CD4-positive, alpha-beta T cell treated with Interleukin-1 beta for 1 hour (primary cell): ENCODE measurements at regions not wholly inside any gene's neighbourhood (a gene's known extent, or its start where the extent isn't known, plus 50 kb on each side); places are given as distances from the start of the nearest gene placed in this dataset.

Experiments
- DNase-seq, 2 donors: peaks; one replicate each; pipeline ENCODE4 v3.0.0-alpha.2; 2020 to 2022

DNA sequence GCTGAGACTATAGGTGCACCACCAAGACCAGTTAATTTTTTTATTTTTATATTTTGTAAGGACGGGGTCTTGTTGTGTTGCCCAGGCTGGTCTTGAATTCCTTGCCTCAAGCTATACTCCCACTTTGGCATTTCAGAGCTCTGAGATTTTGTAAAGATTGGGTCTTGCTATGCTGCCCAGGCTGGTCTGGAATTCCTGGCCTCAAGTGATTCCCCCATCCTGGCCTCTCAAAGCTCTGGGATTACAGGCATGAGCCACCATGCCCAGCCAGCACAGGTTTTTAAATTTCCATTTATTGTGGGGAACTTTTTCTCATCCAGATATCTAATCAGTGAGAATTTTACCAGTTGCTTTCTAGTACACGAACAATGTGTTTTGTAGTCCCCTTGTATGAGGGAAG, 156.1 kb upstream of the VLDLR start:
- no peak for DNase-seq

DNA sequence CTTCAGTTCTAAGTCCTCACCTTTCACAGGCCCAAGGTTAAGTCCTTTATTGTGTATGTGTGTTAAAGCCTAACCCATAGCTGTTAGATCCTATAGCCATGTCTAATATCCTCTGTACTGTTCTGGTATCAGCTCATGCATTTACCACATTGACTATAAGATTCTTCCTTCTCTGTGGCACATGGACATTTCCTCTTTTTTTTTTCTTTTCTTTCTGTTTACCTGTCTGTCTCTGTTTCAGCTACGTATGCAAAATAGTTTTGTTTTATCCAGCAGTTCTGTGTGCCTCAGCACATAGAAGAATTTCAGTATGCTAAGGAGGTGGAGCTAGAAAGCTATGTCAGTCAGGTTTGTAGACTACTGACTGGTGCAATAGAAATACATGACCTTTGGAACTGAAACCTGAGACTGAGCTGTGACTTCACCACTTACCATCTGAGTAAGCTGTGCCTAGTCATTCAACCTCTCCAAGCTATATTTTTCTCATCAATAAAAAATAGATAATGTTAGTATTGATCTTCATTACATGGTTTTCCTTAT, 155.6 kb upstream of the VLDLR start:
- no peak for DNase-seq

DNA sequence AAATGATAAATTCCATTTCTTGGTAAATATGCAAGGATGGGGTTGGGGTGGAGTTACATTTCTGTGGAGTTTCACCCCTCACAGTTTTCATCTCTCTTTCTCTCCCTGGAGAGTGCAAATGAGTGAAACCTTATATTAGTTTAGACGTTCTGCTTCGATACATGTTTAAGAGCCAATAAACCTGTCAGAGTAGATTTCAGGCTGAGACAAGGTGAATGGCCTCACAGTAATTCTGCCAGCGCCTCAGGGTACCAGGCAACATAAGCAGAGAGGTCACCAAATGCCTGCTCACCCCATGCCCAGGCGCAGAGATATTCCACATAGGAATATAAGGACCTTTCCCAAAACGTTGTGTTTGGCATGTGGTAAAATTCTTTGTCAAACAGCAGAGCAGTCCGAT, 154.9 kb upstream of the VLDLR start:
- no peak for DNase-seq

DNA sequence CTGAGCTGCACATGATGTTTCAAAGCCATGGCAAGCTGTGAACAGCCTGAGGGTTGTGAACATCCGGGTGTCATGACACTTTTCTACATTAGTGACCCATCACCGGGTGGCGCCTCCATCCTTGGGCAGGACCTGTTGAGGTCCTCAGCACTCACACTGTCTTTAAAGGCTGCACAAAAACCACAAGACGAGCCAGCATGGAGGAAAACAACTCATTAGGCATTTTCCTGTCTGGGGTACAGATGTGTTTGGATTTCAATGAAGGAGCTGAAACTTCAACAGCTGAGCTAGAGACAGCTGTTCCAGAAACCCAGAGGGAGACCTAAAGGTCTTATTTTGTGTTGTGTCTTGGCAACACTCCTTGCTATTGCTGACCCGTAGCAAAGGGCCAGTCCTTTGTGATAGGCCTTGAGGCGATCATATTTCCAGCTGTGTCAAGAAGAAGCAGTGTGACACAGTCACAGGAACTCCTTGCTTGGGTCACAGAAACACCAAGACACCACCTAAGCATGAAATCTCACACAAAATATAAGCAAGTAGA, 151.8 kb upstream of the VLDLR start:
- DNase-seq, result no peak

DNA sequence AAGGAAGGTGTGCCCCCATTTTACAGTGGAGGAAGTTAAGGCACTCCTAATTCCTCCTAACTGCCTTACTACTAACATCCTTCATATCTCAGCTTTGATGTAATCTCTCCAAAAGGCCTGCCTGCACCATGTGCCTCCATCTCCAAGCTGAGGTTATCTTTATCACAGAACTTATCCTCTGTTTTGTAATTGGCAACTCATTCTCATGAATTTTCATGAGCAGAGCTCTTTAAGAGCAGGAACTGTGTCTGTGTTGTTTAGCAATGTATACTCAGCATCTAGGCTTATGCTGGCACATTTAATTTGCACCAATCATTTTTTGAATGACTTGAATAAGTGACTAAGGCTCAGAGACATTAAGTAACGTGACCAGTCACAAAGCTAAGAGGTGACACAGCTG, 147.9 kb upstream of the VLDLR start:
- DNase-seq, result no peak

DNA sequence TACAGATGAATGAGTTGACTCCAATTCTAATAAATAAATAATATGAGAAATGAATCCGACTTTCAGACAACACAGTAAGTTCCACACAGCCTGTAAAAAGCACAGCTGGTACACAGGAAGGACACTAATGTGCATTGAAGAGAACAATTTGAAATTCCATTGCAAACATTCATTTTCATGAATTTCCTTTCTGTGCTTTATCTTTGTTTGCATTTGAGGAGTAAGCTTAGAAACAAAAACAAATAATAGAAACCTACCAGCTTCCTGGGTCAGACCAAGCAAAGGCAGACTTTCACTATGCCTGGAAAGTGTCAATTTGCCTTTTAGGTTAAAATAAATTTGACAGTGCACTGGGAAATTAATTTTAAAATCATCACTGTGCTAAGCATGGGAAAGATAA, 143.8 kb upstream of the VLDLR start:
- no peak for DNase-seq

DNA sequence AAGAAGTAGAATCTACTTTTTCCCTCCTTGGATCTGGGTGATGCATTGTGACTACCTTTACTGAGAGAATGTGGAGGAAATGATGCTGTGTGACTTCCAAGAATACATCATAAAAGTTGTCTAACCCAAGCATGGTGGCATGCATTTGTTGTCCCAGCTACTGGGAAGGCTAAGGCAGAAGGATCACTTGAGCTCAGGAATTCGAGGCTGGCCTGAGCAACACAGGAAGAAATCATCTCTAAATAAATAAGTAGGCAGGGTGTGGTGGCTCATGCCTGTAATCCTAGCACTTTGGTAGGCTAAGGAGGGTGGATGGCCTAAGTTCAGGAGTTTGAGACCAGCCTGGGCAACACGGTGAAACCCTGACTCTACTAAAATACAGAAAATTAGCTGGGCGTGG, 143.2 kb upstream of the VLDLR start:
- no peak for DNase-seq

DNA sequence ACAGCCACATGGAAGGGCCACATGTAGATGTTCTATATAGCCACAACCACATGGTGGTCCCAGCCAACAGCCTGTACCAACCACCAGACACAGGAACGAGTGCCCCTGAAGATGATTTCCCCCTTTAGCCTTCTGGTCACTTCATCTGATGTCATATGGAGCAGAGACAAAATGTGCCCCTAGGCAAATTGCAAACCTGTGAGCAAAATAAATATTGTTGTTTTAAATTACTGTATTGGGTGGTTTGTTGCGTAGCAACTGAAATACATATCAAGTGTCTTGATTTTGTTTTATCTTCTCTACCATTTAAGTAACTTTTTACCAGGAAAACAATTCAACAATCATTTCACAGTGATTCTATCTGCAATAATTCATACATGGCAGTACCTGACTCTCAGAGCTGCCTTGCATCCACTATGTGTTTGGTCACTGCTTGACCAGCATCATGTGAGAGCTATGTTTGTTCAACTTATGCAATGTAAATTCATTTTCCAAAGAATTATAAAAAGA, 142.5 kb upstream of the VLDLR start:
- no peak for DNase-seq

DNA sequence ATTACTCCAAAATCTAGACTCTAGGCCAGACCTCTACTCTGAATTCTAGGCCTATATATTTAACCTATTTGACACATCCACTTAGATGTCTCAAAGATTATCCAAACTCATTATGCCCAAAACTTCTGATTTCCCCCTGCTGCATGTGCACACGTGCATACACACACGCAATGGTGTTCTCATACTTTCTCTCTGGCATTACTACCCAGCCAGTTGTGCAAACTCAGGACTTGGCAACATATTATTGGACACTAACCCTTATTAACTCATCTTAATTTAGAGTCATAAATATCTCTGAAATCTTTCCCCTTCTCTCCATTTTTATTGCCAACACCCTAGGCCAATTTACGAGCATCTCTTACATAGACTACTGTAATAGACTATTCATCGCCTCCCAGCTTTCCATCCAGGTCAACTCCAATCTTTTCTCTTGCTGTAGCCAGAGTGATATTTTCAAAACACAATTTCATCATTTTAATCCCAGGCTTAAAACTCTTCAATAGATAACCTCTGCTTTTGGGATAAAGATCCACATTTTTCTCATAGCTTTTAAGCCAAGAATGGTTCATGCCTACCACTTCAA, 141.2 kb upstream of the VLDLR start:
- DNase-seq, result no peak

DNA sequence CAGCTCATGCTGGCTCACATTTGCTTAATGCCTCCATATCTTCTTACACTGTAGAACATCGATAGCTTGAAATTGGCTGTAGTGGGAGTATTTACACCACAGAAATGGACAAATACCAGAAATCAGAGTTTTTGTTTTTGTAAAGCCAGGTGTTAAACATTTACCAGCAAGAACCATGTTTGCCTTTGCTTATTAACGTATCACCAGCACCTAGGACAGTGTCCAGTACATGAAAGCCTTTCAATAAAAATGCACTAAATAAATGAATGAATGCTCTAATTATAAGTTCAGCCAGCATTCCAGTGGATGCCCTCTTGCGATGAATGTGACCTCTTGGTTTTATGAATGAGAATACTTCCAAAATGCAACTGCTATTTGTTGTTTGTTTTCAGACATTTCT, 140.4 kb upstream of the VLDLR start:
- no peak for DNase-seq

DNA sequence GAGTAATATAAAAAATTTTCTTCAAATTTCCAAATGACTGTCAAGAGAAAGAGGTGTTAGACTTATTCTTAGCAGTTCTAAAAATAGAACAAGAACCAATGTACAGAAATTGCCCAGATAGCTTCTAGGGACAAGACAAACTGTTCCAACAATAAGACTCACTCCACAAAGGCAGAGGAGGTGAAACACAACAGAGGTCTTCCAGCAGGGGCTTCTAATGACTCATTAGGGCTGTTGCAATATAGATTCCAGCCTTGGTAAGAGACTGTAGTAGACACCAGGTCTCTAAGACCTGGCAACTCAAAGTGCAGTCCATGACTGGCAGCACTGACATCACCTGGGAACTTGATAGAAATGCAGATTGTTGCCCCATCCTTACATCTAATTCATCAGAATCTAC, 134.6 kb upstream of the VLDLR start:
- no peak for DNase-seq

DNA sequence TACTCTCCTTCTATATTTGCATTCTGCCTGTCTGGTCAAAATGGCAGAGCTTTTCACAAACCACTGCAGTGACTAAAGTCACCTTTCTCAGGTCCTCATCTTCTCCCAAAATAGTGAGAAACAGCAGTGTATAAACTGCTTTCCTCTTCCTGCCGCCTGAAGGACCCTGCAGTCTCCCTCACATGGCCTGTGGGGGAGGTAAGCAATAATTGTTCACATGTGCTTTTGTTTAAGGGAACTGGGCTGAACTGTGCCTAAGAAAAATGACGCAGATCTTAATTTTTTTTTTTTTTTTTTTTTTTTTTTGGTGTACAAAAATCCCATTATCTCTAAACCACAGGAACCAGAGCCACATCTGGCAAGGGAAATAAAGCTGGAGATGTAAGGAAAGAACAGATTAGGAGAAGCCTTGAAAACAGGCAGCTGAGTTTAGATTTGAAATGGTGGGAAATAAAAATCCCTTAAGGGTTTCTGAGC, 131.7 kb upstream of the VLDLR start:
- DNase-seq, result no peak

DNA sequence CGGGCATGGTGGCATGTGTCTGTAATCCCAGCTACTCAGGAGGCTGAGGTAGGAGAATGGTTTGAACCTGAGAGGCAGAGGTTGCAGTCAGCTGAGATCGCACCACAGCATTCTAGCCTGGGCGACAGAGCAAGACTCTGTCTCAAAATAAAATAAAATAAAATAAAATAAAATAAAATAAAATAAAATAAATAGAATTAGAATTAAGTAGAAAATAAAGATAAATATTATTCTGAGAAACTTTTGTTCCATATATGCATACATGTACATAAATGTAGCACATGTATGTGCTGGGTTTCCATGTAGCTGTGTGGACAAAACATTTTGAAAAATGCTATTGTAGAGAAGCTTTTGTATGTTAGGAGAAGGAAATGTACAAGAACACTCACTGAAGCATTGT, 129.4 kb upstream of the VLDLR start:
- DNase-seq, result no peak

DNA sequence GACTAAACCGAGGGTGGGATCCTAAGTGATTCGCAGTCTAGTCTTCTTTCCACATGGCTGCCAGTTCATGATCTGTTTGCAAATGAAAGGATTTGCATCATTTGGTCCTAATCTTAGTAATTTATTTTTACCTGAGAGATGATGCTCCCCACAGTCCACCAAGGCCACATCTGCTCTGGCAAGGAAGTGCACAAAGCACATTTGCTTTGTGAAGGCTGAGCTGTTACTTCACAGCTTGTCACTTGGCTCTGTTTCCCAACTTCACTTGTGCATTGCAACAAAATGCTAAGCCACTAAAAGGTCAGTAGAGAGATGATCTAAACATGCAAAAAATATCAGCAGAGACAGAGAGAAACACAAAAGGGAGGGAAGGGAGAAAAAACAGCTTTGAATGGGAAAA, 128.5 kb upstream of the VLDLR start:
- DNase-seq, result no peak

DNA sequence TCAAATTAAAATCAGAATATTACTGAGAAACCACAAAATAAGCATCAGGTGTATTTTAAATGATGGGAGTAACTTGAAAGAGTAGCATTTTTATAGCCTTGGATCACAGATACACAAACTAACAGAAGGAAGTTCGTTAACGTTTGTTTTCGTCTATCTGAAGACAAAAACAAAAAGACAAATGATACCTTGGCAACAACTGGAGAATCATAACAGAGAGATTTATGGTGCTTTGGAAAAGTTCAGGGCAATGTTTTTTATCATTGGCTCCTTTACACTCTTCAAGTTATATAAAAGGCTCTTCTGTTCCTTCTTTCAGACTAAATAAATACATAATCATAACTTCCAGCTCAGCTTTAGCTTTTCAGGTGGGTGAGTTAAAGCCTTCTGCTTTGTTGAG, 128.1 kb upstream of the VLDLR start:
- no peak for DNase-seq

DNA sequence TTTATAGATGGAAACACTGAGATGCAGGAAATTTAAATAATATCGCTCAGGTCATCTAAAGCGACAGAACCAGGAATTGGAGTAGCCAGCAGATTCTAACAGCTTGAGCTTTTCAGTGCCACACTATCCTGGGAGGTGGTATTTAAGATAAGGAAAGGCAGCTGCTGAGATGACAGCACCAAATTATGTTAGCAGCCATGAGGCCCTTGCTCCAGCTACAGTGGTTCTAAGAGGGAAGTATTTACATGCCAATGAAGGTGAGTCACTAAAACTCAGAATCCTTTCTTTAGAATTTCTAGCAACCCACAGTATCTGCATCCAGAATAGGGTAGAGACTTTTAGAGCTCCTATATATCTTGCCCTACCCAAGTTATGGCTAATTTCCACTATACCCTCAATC, 127.0 kb upstream of the VLDLR start:
- DNase-seq, result no peak

DNA sequence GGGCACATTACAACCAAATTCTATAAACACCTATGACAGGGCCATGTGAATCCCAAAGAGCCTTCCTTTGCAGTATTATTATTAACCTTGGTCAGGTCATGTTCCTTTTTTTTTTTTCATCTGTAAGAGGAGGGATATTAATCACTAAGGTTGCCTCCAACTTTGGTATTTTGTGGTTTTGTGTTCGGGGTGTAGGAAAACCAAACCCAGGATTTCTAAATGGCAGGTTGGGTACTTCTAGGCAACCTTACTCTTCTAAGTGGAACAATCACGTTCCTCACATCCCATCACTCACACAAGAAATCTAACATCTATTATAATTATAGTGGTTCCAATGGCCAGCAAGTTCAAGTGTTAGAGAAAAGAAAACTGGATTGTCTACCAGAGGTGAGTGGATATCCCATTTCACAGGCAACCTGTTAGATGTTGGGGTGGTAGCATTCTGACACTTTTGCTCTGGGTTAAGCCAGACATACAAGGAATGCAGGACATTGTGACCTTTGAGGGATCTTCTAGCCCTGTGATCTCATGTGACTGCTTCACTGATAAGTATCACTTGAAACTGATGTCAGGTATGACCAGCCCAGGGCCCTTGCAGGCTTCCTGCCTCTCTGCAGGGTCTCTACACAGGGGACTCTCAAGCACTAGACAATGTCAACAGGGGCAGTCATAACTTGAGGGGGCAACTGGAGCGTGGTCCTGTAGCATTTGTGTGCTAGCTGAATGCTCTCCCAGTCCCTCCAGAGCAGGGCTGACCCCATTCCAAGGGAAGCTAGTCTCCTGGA, 126.2 kb upstream of the VLDLR start:
- no peak for DNase-seq

DNA sequence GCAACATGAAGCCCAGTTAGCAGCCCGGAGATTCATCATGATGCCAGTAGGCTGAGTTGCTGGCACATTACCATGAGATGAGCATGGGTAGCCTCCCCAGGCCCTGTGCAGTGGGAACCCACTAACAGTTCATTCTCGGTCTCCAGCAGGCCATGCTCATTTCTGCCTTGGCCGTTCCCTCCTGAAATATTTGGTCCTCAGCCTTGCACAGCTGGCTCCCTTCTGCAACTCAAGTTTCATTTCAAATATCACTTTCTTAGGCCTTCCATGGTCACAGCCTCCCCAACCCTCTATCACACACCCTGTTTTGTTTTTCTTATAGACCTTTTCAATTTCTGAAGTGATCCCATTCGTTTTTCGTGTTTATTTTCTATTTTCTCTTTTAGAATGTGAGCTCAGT, 125.4 kb upstream of the VLDLR start:
- DNase-seq, result no peak

DNA sequence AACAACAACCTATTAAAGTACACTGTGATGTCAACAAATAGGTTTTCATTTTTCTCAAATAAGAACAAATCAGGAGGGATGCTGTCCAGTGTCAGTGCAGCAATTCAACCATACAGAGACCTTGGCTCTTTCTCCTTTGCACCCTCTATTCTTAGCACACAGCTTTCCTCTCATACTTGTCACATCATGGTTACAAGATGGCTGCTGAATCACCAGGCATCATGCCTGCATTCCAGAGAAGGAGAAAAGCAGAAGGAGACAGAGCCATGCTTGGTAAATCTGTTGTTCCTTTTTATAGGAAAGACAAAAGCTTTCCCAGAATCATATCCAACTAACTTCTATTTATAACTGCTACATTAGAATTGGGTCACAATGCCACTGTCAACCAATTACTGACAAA, 124.7 kb upstream of the VLDLR start:
- DNase-seq, result no peak

DNA sequence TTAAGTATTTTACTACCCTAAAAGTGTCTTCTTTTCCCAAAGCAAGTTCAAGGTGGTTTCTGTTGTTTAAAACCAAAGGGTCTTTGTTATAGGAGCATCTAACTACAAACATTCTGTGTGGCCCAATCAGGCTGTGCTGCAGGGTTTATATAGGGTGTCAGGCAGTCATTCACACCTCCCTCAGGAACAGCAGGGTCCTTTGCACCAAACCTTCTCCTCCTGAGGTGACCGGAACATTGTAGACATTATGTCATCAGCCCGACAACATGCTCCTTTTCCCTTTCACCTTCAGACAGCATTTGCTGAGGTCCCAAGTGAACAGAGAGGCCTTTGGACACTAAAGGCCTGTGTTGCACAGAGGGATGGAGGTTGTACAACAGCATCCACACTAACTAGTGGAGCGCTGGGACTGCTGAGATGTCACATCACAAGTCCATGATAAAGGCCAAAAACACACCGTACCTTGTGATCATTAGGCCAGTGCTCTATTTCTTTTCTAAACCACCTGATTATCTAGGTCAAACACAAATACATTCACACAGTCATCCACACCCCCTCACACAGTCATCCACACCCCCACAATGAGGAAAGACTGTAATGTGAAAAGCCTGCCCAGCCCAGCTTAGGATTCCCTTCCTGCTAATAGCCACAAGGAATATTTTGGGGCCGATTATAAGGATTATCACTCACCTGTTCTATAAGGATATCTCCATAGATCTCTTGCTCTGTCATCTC, 123.8 kb upstream of the VLDLR start:
- DNase-seq, result no peak

DNA sequence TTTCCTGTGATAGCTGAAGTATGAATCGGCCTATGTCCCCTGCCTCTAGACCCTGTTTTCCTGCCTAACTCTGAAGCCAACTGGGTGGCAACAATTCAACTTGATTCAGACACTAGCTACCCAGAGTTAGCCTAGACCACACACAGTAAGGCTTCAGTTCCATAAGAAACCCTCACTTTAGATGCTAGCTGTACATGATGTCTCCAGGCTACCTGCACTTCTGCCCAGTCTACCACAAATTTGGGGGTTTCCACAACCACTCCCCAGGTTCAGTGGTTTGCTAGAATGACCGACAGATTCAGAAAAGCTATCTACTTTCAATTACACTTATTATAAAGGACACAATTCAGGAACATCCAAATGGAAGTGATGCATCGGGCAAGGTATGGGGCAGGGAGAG, 119.4 kb upstream of the VLDLR start:
- DNase-seq, result no peak

DNA sequence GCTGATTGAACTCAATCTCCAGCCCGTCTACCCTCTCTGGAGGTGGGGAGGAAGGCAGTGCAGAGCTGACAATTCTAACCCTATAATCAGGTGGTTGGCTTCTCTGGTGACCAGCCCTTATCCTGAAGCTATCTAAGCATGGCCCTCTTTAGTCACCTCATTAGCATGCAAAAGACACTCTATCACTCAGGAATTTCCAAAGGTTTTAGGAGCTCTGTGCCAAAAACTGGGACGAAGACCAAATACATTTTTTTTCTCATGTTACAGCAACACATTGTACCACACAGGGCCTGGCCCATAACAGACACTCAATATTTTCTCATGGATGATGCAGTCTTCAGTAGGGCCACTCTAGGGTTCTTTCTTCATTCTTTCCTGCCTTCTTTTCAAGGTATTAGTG, 118.8 kb upstream of the VLDLR start:
- DNase-seq, result no peak

DNA sequence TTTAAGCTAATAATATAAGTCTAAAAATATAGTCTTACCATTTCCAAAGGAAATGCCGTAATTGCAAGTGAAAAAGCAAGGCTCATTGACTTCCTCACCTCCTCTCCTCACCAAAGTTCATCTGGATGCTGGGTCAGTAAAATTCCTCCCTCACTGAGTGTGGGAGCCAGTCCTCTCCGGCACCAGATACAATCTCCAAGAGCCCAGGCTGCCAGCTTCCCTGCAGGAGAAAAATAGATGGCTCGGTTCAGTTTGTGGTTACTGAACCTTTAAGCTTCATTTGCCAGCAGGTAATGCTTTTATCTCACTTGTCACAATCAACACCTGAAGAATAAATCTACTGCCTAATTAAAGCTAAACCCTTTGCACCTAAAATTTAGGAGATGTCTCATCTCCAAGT, 115.3 kb upstream of the VLDLR start:
- DNase-seq, result no peak

DNA sequence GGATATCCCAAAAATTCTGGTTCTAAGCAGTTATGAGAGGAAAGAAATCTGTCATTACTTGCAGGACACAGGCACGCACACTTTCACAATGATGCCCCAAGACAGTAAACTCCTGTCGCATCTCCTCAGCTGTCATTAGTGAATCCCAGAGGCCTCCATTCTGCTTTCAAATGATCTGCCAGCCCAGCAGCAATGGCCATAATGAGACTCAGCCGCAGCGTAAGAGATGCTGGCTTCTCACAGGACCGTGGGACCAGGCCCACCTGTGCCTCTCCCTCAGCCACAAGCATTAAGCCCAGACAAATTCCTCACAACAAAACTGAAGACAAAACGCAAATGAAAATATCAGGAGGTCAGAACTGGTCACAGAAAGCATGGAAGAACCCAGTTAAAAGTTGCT, 98.0 kb upstream of the VLDLR start:
- DNase-seq, result no peak
